ENCODE measurements at regions not wholly inside any gene's neighbourhood (a gene's known extent, or its start where the extent isn't known, plus 50 kb on each side); places are given as distances from the start of the nearest gene placed in this dataset.

GRCh38 chr12:53852061-53852460 lies 86.6 kb upstream of the HOXC13 start:
- TF ChIP-seq CTCF (IDR thresholded peaks at IDR 0.05; ENCODE audit: poor library complexity) = no peak
- no peak for TF ChIP-seq EZH2 (IDR thresholded peaks at IDR 0.05; ENCODE audit: borderline replicate concordance)
- TF ChIP-seq EZH2phosphoT487 (IDR thresholded peaks at IDR 0.05; ENCODE audit: low read depth, severe bottlenecking, unreplicated experiment) = no peak
